ENCODE measurements at regions not wholly inside any gene's neighbourhood (a gene's known extent, or its start where the extent isn't known, plus 50 kb on each side); places are given as distances from the start of the nearest gene placed in this dataset.

DNA sequence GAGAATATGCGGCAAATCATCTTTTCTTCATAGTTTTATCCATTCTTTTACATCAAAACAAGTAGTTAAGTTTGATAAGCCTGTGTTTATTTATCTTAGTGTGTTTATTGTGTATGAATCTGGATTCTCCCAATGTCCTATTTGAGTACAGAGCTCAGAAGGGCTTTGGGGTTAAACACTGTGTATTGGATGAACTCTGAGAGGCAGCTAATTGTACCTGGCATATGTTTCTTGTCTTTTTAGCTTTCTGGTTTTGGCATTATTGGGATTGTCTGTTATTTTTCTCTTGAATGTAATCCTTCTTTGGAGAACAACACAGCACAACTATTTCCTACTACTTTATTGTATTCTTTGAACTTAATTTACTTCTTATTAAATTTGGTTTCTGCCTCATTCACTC is 906.9 kb downstream of the ADGRL2 start:
- no peaks in the 10 kb centered on the region for H3K27me3 ChIP-seq
- DNase-seq, result no peak
- H3K4me3 ChIP-seq, result no peak overlapping the region
- no peak for TF ChIP-seq POLR2AphosphoS5 (IDR thresholded peaks at IDR 0.05)
- TF ChIP-seq POLR2A (IDR thresholded peaks at IDR 0.05), result no peak
- no peak for TF ChIP-seq EP300 (IDR thresholded peaks at IDR 0.05)
- TF ChIP-seq, protein P1, sequence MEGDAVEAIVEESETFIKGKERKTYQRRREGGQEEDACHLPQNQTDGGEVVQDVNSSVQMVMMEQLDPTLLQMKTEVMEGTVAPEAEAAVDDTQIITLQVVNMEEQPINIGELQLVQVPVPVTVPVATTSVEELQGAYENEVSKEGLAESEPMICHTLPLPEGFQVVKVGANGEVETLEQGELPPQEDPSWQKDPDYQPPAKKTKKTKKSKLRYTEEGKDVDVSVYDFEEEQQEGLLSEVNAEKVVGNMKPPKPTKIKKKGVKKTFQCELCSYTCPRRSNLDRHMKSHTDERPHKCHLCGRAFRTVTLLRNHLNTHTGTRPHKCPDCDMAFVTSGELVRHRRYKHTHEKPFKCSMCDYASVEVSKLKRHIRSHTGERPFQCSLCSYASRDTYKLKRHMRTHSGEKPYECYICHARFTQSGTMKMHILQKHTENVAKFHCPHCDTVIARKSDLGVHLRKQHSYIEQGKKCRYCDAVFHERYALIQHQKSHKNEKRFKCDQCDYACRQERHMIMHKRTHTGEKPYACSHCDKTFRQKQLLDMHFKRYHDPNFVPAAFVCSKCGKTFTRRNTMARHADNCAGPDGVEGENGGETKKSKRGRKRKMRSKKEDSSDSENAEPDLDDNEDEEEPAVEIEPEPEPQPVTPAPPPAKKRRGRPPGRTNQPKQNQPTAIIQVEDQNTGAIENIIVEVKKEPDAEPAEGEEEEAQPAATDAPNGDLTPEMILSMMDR (IDR thresholded peaks at IDR 0.05), result no peak
- H3K36me3 ChIP-seq, result no peaks in the 10 kb centered on the region
- no peak overlapping the region for H3K27ac ChIP-seq
- H3K9me3 ChIP-seq, result no peaks in the 10 kb centered on the region
- WGBS, 5 donors, result 78 to 92% (median 88%) methylated on average over 1 of the region's 1 CpG
- intact Hi-C loops (cut with DNase I; ENCODE audit: low total_unique reads), result no loop called here
- no peaks in the 10 kb centered on the region for H3K4me1 ChIP-seq

DNA sequence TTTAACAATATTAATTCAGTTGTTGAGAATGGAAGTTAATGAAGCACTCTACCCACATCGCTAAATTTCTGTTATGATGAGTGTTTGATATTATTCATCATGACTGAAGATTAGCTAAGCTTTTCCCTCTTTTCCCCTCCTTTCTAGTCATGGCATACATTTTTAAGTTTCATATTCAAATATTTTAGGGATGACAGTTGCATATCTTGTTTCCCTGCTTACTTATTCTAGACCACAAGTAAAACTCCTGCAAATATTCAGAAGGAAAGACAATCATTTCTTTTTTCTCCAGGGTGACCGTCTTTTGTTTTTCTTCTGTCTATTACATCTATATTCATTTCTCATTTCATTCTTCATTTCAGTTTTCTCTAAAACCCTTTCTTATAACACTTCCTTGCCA is 906.0 kb downstream of the ADGRL2 start:
- DNase-seq, result no peak
- WGBS, 5 donors, result 91 to 99% (median 94%) methylated on average over 2 of the region's 2 CpGs
- no peak overlapping the region for H3K27ac ChIP-seq
- intact Hi-C loops (cut with DNase I; ENCODE audit: low total_unique reads), result no loop called here
- H3K4me3 ChIP-seq, result no peak overlapping the region
- no peaks in the 10 kb centered on the region for H3K36me3 ChIP-seq
- no peaks in the 10 kb centered on the region for H3K4me1 ChIP-seq
- H3K27me3 ChIP-seq, result no peaks in the 10 kb centered on the region
- TF ChIP-seq, protein P1 (IDR thresholded peaks at IDR 0.05), result no peak
- TF ChIP-seq EP300 (IDR thresholded peaks at IDR 0.05), result no peak
- TF ChIP-seq POLR2AphosphoS5 (IDR thresholded peaks at IDR 0.05), result no peak
- TF ChIP-seq POLR2A (IDR thresholded peaks at IDR 0.05), result no peak
- H3K9me3 ChIP-seq, result no peaks in the 10 kb centered on the region

DNA sequence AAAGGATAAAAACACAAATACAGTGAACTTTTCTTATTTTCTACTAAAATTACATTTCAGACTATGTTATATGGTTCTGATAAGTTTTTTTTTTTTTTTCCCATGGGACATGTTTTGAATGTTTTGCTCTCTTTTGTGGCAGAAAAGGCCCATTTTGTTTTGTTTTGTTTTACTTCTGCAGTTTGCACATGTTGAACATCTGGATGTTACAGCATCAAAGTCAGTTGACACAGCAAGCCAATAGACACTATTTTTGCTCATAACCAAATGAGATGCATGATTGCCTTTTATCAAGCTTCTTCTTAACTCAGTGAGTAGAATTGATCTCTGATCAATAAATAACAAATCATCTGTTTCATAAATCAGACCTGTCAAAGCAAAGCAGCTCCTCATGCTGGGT is 904.2 kb downstream of the ADGRL2 start:
- intact Hi-C loops (cut with DNase I; ENCODE audit: low total_unique reads), result no loop called here
- TF ChIP-seq POLR2A (IDR thresholded peaks at IDR 0.05) (no peak), EP300 (IDR thresholded peaks at IDR 0.05) (no peak), POLR2AphosphoS5 (IDR thresholded peaks at IDR 0.05) (no peak)
- TF ChIP-seq, protein P1 (IDR thresholded peaks at IDR 0.05), result no peak
- H3K36me3 ChIP-seq, result no peaks in the 10 kb centered on the region
- H3K9me3 ChIP-seq, result no peaks in the 10 kb centered on the region
- no peak overlapping the region for H3K4me3 ChIP-seq
- no peak overlapping the region for H3K27ac ChIP-seq
- DNase-seq, result no peak
- no peaks in the 10 kb centered on the region for H3K27me3 ChIP-seq
- no peaks in the 10 kb centered on the region for H3K4me1 ChIP-seq

DNA sequence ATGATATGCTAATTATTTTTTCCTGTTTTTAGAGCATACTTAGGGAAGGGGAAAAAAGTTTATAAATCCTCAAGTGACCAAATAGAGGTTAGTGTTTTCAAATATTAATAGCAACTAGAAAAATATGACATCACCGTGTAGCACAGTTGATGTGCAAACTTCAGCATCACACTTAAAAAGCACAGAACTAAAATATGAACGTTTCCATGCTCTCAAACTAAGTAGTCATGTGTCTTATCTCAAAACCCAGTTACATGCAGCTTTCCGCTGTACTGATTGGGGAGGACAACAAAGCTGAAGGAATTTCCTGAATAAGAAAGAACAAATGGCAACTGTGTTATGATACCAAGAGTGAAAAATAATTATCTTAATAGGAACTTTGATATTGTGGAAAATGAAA is 903.7 kb downstream of the ADGRL2 start:
- intact Hi-C loops (cut with DNase I; ENCODE audit: low total_unique reads), result no loop called here
- Histone ChIP-seq H3K27ac (no peak overlapping the region), H3K27me3 (no peaks in the 10 kb centered on the region), H3K4me1 (no peaks in the 10 kb centered on the region), H3K36me3 (no peaks in the 10 kb centered on the region), H3K9me3 (no peaks in the 10 kb centered on the region), H3K4me3 (no peak overlapping the region)
- TF ChIP-seq POLR2A (IDR thresholded peaks at IDR 0.05) (no peak), EP300 (IDR thresholded peaks at IDR 0.05) (no peak), POLR2AphosphoS5 (IDR thresholded peaks at IDR 0.05) (no peak)
- TF ChIP-seq, protein P1 (IDR thresholded peaks at IDR 0.05), result no peak
- peak in 1 of 2 donors; percentile 43 for DNase-seq
- 14 to 36% (median 24%) methylated on average over 3 of the region's 3 CpGs for WGBS, 5 donors

DNA sequence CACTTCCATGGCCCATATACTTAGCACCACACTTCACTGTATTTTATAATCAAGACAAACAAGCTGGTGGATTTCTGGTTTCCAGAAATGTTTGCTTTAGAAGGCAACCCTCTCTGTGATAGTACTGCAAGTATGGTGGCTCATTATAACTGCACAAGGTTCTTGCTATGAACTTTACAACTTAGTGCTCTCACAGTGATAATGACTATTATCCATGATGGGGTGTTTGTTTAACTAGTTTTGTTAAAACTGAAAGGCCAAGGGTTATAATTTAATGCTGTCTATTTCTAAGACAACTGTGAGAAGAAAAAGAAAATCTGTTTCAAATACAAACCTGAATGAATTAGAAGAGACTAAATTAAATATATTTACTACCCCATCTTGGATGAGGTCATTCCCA is 903.2 kb downstream of the ADGRL2 start:
- intact Hi-C loops (cut with DNase I; ENCODE audit: low total_unique reads), result no loop called here
- H3K4me3 ChIP-seq, result no peak overlapping the region
- TF ChIP-seq, protein P1 (IDR thresholded peaks at IDR 0.05), result no peak
- TF ChIP-seq POLR2AphosphoS5 (IDR thresholded peaks at IDR 0.05) (no peak), POLR2A (IDR thresholded peaks at IDR 0.05) (no peak), EP300 (IDR thresholded peaks at IDR 0.05) (no peak)
- H3K36me3 ChIP-seq, result no peaks in the 10 kb centered on the region
- no peaks in the 10 kb centered on the region for H3K4me1 ChIP-seq
- DNase-seq, result no peak
- no peaks in the 10 kb centered on the region for H3K27me3 ChIP-seq
- H3K27ac ChIP-seq, result no peak overlapping the region
- H3K9me3 ChIP-seq, result no peaks in the 10 kb centered on the region

All from stomach (tissue), 8 donors.